HEK293 (cell line): ENCODE measurements at regions not wholly inside any gene's neighbourhood (a gene's known extent, or its start where the extent isn't known, plus 50 kb on each side); places are given as distances from the start of the nearest gene placed in this dataset.

Experiments
- SP2 ChIP-seq: fragments of 450-650 bp; formaldehyde crosslinking; IDR thresholded peaks from 2 replicates; pipeline ENCODE4 v1.5.1; 2016; ENCODE audit warnings: missing biosample characterization, missing genetic modification characterization
- ZNF138 ChIP-seq: fragments of 450-650 bp; formaldehyde crosslinking; IDR thresholded peaks from 2 replicates; pipeline ENCODE4 v1.5.1; 2016; ENCODE audit warnings: missing biosample characterization, missing genetic modification characterization, borderline replicate concordance
- ZNF24 ChIP-seq: fragments of 450-650 bp; formaldehyde crosslinking; IDR thresholded peaks from 2 replicates; pipeline ENCODE4 v1.5.1; 2016; ENCODE audit warnings: missing biosample characterization, missing genetic modification characterization
- ZNF248 ChIP-seq: fragments of 450-650 bp; formaldehyde crosslinking; IDR thresholded peaks from 2 replicates; pipeline ENCODE4 v1.5.1; 2017; ENCODE audit warnings: missing biosample characterization, missing genetic modification characterization
- ZNF558 ChIP-seq: fragments of 450-650 bp; formaldehyde crosslinking; IDR thresholded peaks from 2 replicates; pipeline ENCODE4 v1.5.1; 2016; ENCODE audit warnings: missing biosample characterization, missing genetic modification characterization
- ZNF658 ChIP-seq: fragments of 450-650 bp; formaldehyde crosslinking; IDR thresholded peaks from 2 replicates; pipeline ENCODE4; 2016; ENCODE audit warnings: missing biosample characterization, missing genetic modification characterization
- ZNF660 ChIP-seq: fragments of 450-650 bp; IDR thresholded peaks from 2 replicates; pipeline ENCODE4 v1.5.1; 2018; ENCODE audit warnings: missing biosample characterization, mild to moderate bottlenecking, missing genetic modification characterization
- TF ChIP-seq, protein P1 (sequence below): fragments of 450-650 bp; formaldehyde crosslinking; IDR thresholded peaks from 2 replicates; pipeline ENCODE4 v1.5.1; 2017; ENCODE audit warnings: missing biosample characterization, mild to moderate bottlenecking, missing genetic modification characterization, moderate library complexity
- TF ChIP-seq, protein P2 (sequence below): fragments of 450-650 bp; formaldehyde crosslinking; IDR thresholded peaks from 2 replicates; pipeline ENCODE4 v1.5.1; 2016; ENCODE audit warnings: missing biosample characterization, missing genetic modification characterization
- TF ChIP-seq, protein P3 (sequence below): fragments of 450-650 bp; formaldehyde crosslinking; IDR thresholded peaks from 2 replicates; pipeline ENCODE4 v1.5.1; 2016; ENCODE audit warnings: missing biosample characterization, missing genetic modification characterization

DNA sequence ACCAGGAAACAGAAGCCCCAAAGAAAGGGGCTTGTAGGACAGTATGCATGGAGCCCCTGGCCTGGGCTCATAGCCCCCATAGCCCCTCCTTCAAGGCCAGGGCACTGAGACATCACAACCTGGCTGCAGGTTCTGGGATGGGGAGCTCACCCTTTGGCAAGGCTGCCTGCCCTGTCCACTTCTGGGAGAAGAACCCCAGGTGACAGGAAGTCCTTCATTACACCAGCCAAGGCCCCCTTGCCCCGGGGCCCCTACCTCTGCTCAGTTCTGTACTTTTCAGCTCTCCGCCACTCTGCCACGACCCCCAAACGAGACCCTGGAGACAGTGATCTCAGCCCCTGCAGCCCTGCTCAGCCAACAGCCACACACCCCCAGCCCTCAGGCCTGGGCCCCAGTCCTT is 223.2 kb upstream of the RTL1 start:
- TF ChIP-seq, protein P1, sequence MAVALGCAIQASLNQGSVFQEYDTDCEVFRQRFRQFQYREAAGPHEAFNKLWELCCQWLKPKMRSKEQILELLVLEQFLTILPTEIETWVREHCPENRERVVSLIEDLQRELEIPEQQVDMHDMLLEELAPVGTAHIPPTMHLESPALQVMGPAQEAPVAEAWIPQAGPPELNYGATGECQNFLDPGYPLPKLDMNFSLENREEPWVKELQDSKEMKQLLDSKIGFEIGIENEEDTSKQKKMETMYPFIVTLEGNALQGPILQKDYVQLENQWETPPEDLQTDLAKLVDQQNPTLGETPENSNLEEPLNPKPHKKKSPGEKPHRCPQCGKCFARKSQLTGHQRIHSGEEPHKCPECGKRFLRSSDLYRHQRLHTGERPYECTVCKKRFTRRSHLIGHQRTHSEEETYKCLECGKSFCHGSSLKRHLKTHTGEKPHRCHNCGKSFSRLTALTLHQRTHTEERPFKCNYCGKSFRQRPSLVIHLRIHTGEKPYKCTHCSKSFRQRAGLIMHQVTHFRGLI (tag by site-specific recombination): no peak
- TF ChIP-seq, protein P2, sequence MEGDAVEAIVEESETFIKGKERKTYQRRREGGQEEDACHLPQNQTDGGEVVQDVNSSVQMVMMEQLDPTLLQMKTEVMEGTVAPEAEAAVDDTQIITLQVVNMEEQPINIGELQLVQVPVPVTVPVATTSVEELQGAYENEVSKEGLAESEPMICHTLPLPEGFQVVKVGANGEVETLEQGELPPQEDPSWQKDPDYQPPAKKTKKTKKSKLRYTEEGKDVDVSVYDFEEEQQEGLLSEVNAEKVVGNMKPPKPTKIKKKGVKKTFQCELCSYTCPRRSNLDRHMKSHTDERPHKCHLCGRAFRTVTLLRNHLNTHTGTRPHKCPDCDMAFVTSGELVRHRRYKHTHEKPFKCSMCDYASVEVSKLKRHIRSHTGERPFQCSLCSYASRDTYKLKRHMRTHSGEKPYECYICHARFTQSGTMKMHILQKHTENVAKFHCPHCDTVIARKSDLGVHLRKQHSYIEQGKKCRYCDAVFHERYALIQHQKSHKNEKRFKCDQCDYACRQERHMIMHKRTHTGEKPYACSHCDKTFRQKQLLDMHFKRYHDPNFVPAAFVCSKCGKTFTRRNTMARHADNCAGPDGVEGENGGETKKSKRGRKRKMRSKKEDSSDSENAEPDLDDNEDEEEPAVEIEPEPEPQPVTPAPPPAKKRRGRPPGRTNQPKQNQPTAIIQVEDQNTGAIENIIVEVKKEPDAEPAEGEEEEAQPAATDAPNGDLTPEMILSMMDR (tag by site-specific recombination): no peak
- TF ChIP-seq ZNF558 (tag by site-specific recombination) (no peak), SP2 (no peak), ZNF660 (tag by site-specific recombination) (no peak), ZNF658 (tag by site-specific recombination) (no peak), ZNF248 (tag by site-specific recombination) (no peak), ZNF24 (no peak), ZNF138 (tag by site-specific recombination) (no peak)
- TF ChIP-seq, protein P3, sequence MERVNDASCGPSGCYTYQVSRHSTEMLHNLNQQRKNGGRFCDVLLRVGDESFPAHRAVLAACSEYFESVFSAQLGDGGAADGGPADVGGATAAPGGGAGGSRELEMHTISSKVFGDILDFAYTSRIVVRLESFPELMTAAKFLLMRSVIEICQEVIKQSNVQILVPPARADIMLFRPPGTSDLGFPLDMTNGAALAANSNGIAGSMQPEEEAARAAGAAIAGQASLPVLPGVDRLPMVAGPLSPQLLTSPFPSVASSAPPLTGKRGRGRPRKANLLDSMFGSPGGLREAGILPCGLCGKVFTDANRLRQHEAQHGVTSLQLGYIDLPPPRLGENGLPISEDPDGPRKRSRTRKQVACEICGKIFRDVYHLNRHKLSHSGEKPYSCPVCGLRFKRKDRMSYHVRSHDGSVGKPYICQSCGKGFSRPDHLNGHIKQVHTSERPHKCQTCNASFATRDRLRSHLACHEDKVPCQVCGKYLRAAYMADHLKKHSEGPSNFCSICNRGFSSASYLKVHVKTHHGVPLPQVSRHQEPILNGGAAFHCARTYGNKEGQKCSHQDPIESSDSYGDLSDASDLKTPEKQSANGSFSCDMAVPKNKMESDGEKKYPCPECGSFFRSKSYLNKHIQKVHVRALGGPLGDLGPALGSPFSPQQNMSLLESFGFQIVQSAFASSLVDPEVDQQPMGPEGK: no peak
